ENCODE measurements at regions not wholly inside any gene's neighbourhood (a gene's known extent, or its start where the extent isn't known, plus 50 kb on each side); places are given as distances from the start of the nearest gene placed in this dataset.

GRCh38 chr13:74774264-74774663 lies 640.1 kb upstream of the KLF12 start:
- H3K4me3 ChIP-seq = no peak overlapping the region
- H3K27me3 ChIP-seq = no peaks in the 10 kb centered on the region
- no peak overlapping the region for H3K27ac ChIP-seq
- no peak for TF ChIP-seq CTCF (IDR thresholded peaks at IDR 0.05)
- no peaks in the 10 kb centered on the region for H3K4me1 ChIP-seq
- H3K9me3 ChIP-seq = no peaks in the 10 kb centered on the region
- H3K36me3 ChIP-seq = no peaks in the 10 kb centered on the region
- DNase-seq (ENCODE audit: low spot score) = no peak

DNA sequence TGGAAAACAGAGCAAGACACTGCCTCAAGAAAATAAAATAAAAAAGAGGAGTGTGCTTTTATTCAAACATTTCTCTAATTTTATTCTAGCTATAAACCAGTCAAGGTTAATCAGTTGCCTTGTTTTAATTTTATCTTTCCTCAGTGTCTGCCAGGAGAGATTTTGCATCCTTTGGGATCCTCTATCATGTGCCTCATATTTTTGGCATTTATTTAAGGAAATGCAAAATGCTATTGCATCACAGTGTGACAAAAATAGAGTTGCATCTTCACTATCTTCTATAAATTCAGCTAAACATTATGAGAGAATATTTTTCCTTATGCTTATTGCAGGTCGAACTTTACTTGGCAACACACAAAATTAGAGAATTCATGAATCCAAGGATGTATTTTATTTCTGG lies 639.0 kb upstream of the KLF12 start:
- TF ChIP-seq CTCF (IDR thresholded peaks at IDR 0.05) = no peak
- no peaks in the 10 kb centered on the region for H3K36me3 ChIP-seq

GRCh38 chr13:74771964-74772363 lies 637.8 kb upstream of the KLF12 start:
- TF ChIP-seq CTCF (IDR thresholded peaks at IDR 0.05) = no peak
- Histone ChIP-seq H3K4me3 (no peak overlapping the region), H3K27ac (no peak overlapping the region), H3K36me3 (no peaks in the 10 kb centered on the region), H3K27me3 (no peaks in the 10 kb centered on the region), H3K9me3 (no peaks in the 10 kb centered on the region), H3K4me1 (no peaks in the 10 kb centered on the region)
- DNase-seq (ENCODE audit: low spot score) = no peak

More for the DNA sequence above, 639.0 kb upstream of the KLF12 start:
- H3K9me3 ChIP-seq = no peaks in the 10 kb centered on the region
- H3K27ac ChIP-seq = no peak overlapping the region
- no peaks in the 10 kb centered on the region for H3K4me1 ChIP-seq
- no peak overlapping the region for H3K4me3 ChIP-seq
- no peak for DNase-seq (ENCODE audit: low spot score)
- H3K27me3 ChIP-seq = no peaks in the 10 kb centered on the region

- H3K27ac ChIP-seq = no peak overlapping the region
- DNase-seq (ENCODE audit: low spot score) = no peak
- no peak overlapping the region for H3K4me3 ChIP-seq
- H3K27me3 ChIP-seq = no peaks in the 10 kb centered on the region
- H3K9me3 ChIP-seq = no peaks in the 10 kb centered on the region
- no peaks in the 10 kb centered on the region for H3K36me3 ChIP-seq
- no peak for TF ChIP-seq CTCF (IDR thresholded peaks at IDR 0.05)
- no peaks in the 10 kb centered on the region for H3K4me1 ChIP-seq
Observed at GRCh38 chr13:74770361-74770760, 636.2 kb upstream of the KLF12 start.

DNA sequence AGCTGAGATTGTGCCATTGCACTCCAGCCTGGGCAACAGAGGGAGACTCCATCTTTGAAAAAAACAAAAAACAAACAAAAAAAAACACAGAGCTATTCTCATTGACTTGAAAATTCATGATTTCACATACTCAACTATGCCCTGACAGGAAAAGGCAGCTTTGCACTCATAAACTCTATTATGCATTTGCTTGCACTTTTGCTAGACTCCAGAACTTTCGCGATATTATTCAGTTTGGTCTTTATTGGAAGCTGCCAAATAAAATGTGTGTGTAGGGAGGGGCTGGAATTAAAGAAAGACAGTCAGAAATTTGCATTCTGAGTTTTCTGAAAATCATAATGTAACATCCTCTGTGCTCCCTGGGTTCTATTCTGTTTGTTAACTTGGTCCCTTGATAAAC lies 635.1 kb upstream of the KLF12 start:
- TF ChIP-seq CTCF (IDR thresholded peaks at IDR 0.05) = no peak
- Histone ChIP-seq H3K9me3 (no peaks in the 10 kb centered on the region), H3K4me1 (no peaks in the 10 kb centered on the region), H3K27me3 (no peaks in the 10 kb centered on the region), H3K27ac (no peak overlapping the region), H3K4me3 (no peak overlapping the region), H3K36me3 (no peaks in the 10 kb centered on the region)
- no peak for DNase-seq (ENCODE audit: low spot score)

GRCh38 chr13:74768521-74769085 lies 634.4 kb upstream of the KLF12 start:
- no peaks in the 10 kb centered on the region for H3K27me3 ChIP-seq
- H3K27ac ChIP-seq = no peak overlapping the region
- no peaks in the 10 kb centered on the region for H3K4me1 ChIP-seq
- TF ChIP-seq CTCF (IDR thresholded peaks at IDR 0.05) = no peak
- H3K9me3 ChIP-seq = no peaks in the 10 kb centered on the region
- H3K4me3 ChIP-seq = no peak overlapping the region
- no peak for DNase-seq (ENCODE audit: low spot score)
- H3K36me3 ChIP-seq = no peaks in the 10 kb centered on the region
